ENCODE measurements at regions not wholly inside any gene's neighbourhood (a gene's known extent, or its start where the extent isn't known, plus 50 kb on each side); places are given as distances from the start of the nearest gene placed in this dataset.

GRCh38 chr2:176691471-176691870 lies 422.2 kb downstream of the MTX2 start:
- no peak for TF ChIP-seq CTCF (IDR thresholded peaks at IDR 0.05; ENCODE audit: borderline replicate concordance, extremely low read depth, insufficient read depth)
- DNase-seq = no peak
- no peaks in the 10 kb centered on the region for H3K9me3 ChIP-seq (ENCODE audit: control insufficient read depth in 2 of 3, insufficient read depth in 1 of 3, low read length in 3 of 3)

GRCh38 chr2:176692533-176692932 lies 423.3 kb downstream of the MTX2 start:
- H3K36me3 ChIP-seq (ENCODE audit: control insufficient read depth in 2 of 3, insufficient read depth in 3 of 3, low read length in 3 of 3) = no peaks in the 10 kb centered on the region
- FAIRE-seq (no peak), DNase-seq (no peak)
- H3K27ac ChIP-seq (ENCODE audit: low read depth in 2 of 2, low read length in 2 of 2) = no peak overlapping the region
- H3K9me3 ChIP-seq (ENCODE audit: control insufficient read depth in 2 of 3, insufficient read depth in 1 of 3, low read length in 3 of 3) = no peaks in the 10 kb centered on the region
- no peaks in the 10 kb centered on the region for H3K27me3 ChIP-seq (ENCODE audit: control insufficient read depth, insufficient read depth, low read length)
- TF ChIP-seq CTCF (IDR thresholded peaks at IDR 0.05; ENCODE audit: borderline replicate concordance, extremely low read depth, insufficient read depth) = no peak
- H3K4me1 ChIP-seq (ENCODE audit: control insufficient read depth in 2 of 3, insufficient read depth in 2 of 3, low read depth in 1 of 3, low read length in 3 of 3) = no peaks in the 10 kb centered on the region
- H3K9ac ChIP-seq (ENCODE audit: low read length in 3 of 3) = no peak overlapping the region
- H3K4me3 ChIP-seq (ENCODE audit: low read length in 3 of 3) = no peak overlapping the region
- intact Hi-C loops (cut with DNase I) = no loop called here

More at GRCh38 chr2:176691471-176691870, 422.2 kb downstream of the MTX2 start:
- Histone ChIP-seq H3K36me3 (ENCODE audit: control insufficient read depth in 2 of 3, insufficient read depth in 3 of 3, low read length in 3 of 3) (no peaks in the 10 kb centered on the region), H3K27me3 (ENCODE audit: control insufficient read depth, insufficient read depth, low read length) (no peaks in the 10 kb centered on the region), H3K27ac (ENCODE audit: low read depth in 2 of 2, low read length in 2 of 2) (no peak overlapping the region), H3K4me3 (ENCODE audit: low read length in 3 of 3) (no peak overlapping the region), H3K9ac (ENCODE audit: low read length in 3 of 3) (no peak overlapping the region), H3K4me1 (ENCODE audit: control insufficient read depth in 2 of 3, insufficient read depth in 2 of 3, low read depth in 1 of 3, low read length in 3 of 3) (no peaks in the 10 kb centered on the region)
- intact Hi-C loops (cut with DNase I) = no loop called here
- no peak for FAIRE-seq

- no peaks in the 10 kb centered on the region for H3K27me3 ChIP-seq (ENCODE audit: control insufficient read depth, insufficient read depth, low read length)
- H3K27ac ChIP-seq (ENCODE audit: low read depth in 2 of 2, low read length in 2 of 2) = no peak overlapping the region
- intact Hi-C loops (cut with DNase I) = no loop called here
- no peak overlapping the region for H3K9ac ChIP-seq (ENCODE audit: low read length in 3 of 3)
- no peak overlapping the region for H3K4me3 ChIP-seq (ENCODE audit: low read length in 3 of 3)
- FAIRE-seq (no peak), DNase-seq (no peak)
- no peak for TF ChIP-seq CTCF (IDR thresholded peaks at IDR 0.05; ENCODE audit: borderline replicate concordance, extremely low read depth, insufficient read depth)
- H3K36me3 ChIP-seq (ENCODE audit: control insufficient read depth in 2 of 3, insufficient read depth in 3 of 3, low read length in 3 of 3) = no peaks in the 10 kb centered on the region
- no peaks in the 10 kb centered on the region for H3K9me3 ChIP-seq (ENCODE audit: control insufficient read depth in 2 of 3, insufficient read depth in 1 of 3, low read length in 3 of 3)
- peaks cover 0 to 2% (median 0%) of the 10 kb centered on the region in 3 donors for H3K4me1 ChIP-seq (ENCODE audit: control insufficient read depth in 2 of 3, insufficient read depth in 2 of 3, low read depth in 1 of 3, low read length in 3 of 3)
Observed at GRCh38 chr2:176699098-176699497, 429.9 kb downstream of the MTX2 start.

- intact Hi-C loops (cut with DNase I) = no loop called here
- FAIRE-seq = no peak
- H3K9me3 ChIP-seq (ENCODE audit: control insufficient read depth in 2 of 3, insufficient read depth in 1 of 3, low read length in 3 of 3) = no peaks in the 10 kb centered on the region
- TF ChIP-seq CTCF (IDR thresholded peaks at IDR 0.05; ENCODE audit: borderline replicate concordance, extremely low read depth, insufficient read depth) = no peak
- H3K9ac ChIP-seq (ENCODE audit: low read length in 3 of 3) = no peak overlapping the region
- no peak for DNase-seq
- H3K27me3 ChIP-seq (ENCODE audit: control insufficient read depth, insufficient read depth, low read length) = no peaks in the 10 kb centered on the region
- no peaks in the 10 kb centered on the region for H3K36me3 ChIP-seq (ENCODE audit: control insufficient read depth in 2 of 3, insufficient read depth in 3 of 3, low read length in 3 of 3)
- H3K4me3 ChIP-seq (ENCODE audit: low read length in 3 of 3) = no peak overlapping the region
- H3K27ac ChIP-seq (ENCODE audit: low read depth in 2 of 2, low read length in 2 of 2) = no peak overlapping the region
- peaks cover 0 to 2% (median 0%) of the 10 kb centered on the region in 3 donors for H3K4me1 ChIP-seq (ENCODE audit: control insufficient read depth in 2 of 3, insufficient read depth in 2 of 3, low read depth in 1 of 3, low read length in 3 of 3)
Observed at GRCh38 chr2:176699644-176700043, 430.4 kb downstream of the MTX2 start.
